Lower leg skin (tissue), 4 donors: ENCODE measurements at regions not wholly inside any gene's neighbourhood (a gene's known extent, or its start where the extent isn't known, plus 50 kb on each side); places are given as distances from the start of the nearest gene placed in this dataset.

Source experiments
- DNase-seq, 2 donors: peaks; one replicate each; pipeline ENCODE4 v3.0.0-alpha.2; 2019; ENCODE audit warnings: low spot score in 2 of 2
- H3K4me3 ChIP-seq: fragments of 200-600 bp; sonication (generic); 2 replicates; pipeline ENCODE4 v1.5.1; 2017; ENCODE audit warnings: mild to moderate bottlenecking, low read depth; ENCODE audit not compliant: poor library complexity, severe bottlenecking
- CTCF ChIP-seq, 3 donors: fragments of 450-650 bp; IDR thresholded peaks; one replicate each; pipeline ENCODE4 v1.5.1; 2016; ENCODE audit warnings: antibody characterized with exemption in 3 of 3, mild to moderate bottlenecking in 3 of 3, moderate library complexity in 2 of 3
- POLR2A ChIP-seq, 2 donors: fragments of 450-650 bp; IDR thresholded peaks; one replicate each; pipeline ENCODE4 v1.6.1; 2016 to 2017; ENCODE audit warnings: antibody characterized with exemption in 2 of 2, mild to moderate bottlenecking in 1 of 2, moderate library complexity in 1 of 2
- WGBS, 2 donors: methylation state at CpG; one replicate each; pipeline ENCODE4 v1.1.5; 2018; 5-methylcytosine and 5-hydroxymethylcytosine counted together
- intact Hi-C: fragments of 100-400 bp; cut with DNase I; formaldehyde crosslinking; loops from one replicate; pipeline ENCODE4 v1.15.0; 2023; ENCODE audit warnings: low total_unique reads

DNA sequence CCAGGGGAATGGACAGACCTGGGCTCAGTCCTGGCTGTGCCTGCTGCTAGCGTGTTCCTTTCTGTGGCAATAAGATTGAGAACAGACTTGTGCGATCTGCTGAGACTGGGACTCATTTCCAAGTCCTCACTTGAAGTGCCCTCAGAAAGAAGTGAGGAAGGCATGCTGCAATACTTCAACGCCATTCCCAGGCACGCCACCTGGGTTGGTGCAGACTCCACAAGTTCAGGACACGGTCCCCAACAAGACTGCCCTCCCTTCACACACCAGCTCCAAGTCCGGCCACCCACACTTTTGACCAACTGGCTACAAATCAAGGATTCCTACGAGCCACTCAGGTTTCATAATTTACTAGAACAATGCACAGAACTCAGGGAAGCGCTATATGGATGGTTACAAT lies 391.8 kb upstream of the SULF2 start:
- H3K4me3 ChIP-seq, result no peak overlapping the region
- WGBS, 2 donors, result 80 to 88% methylated on average over 8 of the region's 8 CpGs
- no peak for DNase-seq
- intact Hi-C loops, result no loop called here
- TF ChIP-seq POLR2A (IDR thresholded peaks at IDR 0.05) (no peak), CTCF (IDR thresholded peaks at IDR 0.05) (no peak)

DNA sequence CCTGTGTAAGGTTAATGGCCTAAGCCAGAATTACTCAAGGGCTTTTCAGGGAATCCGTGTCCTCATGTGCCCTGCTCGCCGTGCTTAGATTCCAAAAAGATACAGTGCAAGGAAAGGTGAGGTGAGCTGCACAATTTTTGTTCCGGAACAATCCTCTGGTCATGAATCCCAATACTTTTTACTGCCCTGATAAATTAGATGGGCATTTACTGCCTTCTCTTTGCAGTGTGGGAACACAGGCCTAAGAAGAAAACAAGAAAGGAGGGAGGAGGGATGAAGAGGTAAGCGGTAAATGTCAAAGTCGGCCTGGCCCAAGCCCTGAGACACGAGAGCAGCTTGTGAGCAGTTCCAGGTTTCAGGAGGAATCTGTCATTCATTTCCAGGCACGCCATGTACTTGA lies 390.9 kb upstream of the SULF2 start:
- H3K4me3 ChIP-seq, result no peak overlapping the region
- 81 to 86% methylated on average over 8 of the region's 8 CpGs for WGBS, 2 donors
- TF ChIP-seq POLR2A (IDR thresholded peaks at IDR 0.05) (no peak), CTCF (IDR thresholded peaks at IDR 0.05) (no peak)
- intact Hi-C loops, result no loop called here
- DNase-seq, result no peak

- intact Hi-C loops, result no loop called here
- no peak for DNase-seq
- no peak for TF ChIP-seq CTCF (IDR thresholded peaks at IDR 0.05)
- no peak for TF ChIP-seq POLR2A (IDR thresholded peaks at IDR 0.05)
- WGBS, 2 donors, result 85 to 88% methylated on average over 6 of the region's 6 CpGs
- H3K4me3 ChIP-seq, result no peak overlapping the region
Observed at GRCh38 chr20:48175261-48175660, 390.0 kb upstream of the SULF2 start.

DNA sequence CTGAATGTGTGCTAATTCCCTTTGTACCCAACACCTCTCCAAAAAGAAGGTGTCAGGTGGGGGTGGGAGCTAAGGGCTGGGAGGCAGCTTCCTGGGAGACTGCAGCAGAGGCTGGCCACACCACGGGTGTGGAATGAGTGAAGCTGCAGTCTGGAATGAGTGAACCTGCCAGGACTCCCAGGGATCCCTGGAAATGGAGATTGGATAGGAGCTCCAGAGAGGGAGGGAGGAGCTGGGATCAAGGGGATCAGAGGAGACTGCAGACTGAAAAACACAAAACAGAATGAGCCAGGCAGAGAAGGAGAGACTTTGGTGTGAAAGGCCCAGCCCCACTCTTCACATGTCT lies 387.0 kb upstream of the SULF2 start:
- TF ChIP-seq CTCF (IDR thresholded peaks at IDR 0.05), result no peak
- TF ChIP-seq POLR2A (IDR thresholded peaks at IDR 0.05), result no peak
- no peak for DNase-seq
- WGBS, 2 donors, result 0 to 43% methylated on average over 1 of the region's 1 CpG
- intact Hi-C loops, result no loop called here
- H3K4me3 ChIP-seq, result no peak overlapping the region

DNA sequence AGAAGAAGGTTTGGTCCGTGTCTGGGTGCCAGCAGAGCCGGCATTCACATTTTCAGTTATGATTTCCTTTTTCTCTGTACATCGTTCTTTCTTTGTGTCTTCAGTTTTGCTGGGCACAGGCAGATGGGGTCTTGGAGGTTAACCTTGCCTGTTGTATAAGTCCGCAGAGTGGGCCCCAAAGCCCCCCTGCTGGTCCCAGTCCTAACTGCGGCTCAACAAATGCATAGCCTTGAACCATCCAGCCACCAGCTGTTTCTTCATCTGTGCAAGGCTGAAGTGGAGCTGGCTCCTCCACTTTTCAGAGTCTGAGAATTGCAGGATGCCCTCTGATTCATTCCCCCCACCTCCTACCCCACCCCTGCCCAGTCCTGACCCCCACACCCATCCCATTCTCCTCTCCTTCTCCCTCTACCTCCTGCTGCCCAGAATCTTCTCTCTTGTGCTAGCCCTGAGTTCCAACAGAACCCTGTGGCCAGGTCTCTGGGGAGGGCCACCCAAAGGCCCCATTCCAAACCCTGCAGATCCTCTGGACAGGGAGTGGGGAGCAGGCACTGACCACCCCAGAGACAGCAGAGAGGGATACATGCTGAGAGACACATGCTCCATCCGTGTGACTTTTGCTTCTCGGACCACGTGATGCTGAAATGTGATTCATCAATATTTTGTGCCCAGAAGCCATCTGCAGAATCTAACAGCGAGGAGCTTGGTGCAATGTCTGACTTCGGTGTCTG lies 386.5 kb upstream of the SULF2 start:
- DNase-seq, result no peak
- WGBS, 2 donors, result 63 to 79% methylated on average over 10 of the region's 10 CpGs
- intact Hi-C loops, result no loop called here
- TF ChIP-seq POLR2A (IDR thresholded peaks at IDR 0.05) (no peak), CTCF (IDR thresholded peaks at IDR 0.05) (no peak)
- H3K4me3 ChIP-seq, result no peak overlapping the region

GRCh38 chr20:48171071-48171470 lies 385.8 kb upstream of the SULF2 start:
- H3K4me3 ChIP-seq, result no peak overlapping the region
- TF ChIP-seq CTCF (IDR thresholded peaks at IDR 0.05) (no peak), POLR2A (IDR thresholded peaks at IDR 0.05) (no peak)
- 55 to 66% methylated on average over 6 of the region's 6 CpGs for WGBS, 2 donors
- intact Hi-C loops, result no loop called here
- DNase-seq, result no peak
